Glomerular endothelial cell (primary cell): ENCODE measurements at regions not wholly inside any gene's neighbourhood (a gene's known extent, or its start where the extent isn't known, plus 50 kb on each side); places are given as distances from the start of the nearest gene placed in this dataset.
"Not testable (repeated sequence)": the region's sequence is repeated elsewhere in the genome, so short reads cannot be mapped to it uniquely, and the experiment has no call there.

ENCODE experiments used
- DNase-seq: peaks from one replicate; pipeline ENCODE4 v3.0.0-alpha.2; 2011; ENCODE audit warnings: low read depth, low spot score; ENCODE audit errors: extremely low read depth

DNA sequence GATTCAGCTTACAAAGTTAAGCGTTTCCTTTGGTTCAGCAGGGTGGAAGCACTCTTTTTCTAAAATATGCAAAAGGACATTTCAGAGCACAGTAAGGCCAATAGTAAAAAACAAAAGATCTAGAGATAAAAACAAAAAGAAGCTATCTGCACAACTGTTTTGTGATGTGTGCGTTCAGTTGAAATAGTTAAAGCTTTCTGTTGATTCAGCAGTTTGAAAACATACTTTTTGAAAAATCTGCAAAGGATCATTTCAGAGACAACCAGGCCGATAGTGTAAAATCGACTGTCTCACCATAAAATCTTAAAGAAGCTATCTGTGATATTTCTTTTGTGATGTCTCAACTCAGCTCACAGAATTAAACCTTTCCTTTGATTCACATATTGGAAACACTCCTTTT lies 300.0 kb upstream of the ALG10B start:
- no peak for DNase-seq

GRCh38 chr12:38025916-38026315 lies 290.7 kb upstream of the ALG10B start:
- DNase-seq, result no peak

DNA sequence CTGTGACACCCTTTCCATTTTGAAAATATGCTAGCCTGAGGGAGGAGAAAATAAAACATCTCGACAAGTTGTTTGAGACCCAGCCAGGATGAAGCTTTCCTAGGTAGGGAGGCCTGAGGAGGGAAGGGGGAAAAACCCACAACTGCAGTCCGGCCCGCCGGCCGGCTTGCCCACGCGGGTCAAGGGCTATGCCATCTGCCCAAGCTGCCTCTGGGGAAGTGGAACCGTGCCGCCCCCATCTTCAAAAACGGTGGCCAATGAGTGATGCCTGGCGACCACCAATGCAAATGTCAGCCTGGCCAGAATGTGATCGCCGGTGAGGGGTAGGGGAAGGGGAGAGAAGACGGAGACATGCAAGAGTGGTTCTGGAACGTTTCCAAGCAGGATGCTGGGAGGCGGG lies 263.5 kb upstream of the ALG10B start:
- no peak for DNase-seq

DNA sequence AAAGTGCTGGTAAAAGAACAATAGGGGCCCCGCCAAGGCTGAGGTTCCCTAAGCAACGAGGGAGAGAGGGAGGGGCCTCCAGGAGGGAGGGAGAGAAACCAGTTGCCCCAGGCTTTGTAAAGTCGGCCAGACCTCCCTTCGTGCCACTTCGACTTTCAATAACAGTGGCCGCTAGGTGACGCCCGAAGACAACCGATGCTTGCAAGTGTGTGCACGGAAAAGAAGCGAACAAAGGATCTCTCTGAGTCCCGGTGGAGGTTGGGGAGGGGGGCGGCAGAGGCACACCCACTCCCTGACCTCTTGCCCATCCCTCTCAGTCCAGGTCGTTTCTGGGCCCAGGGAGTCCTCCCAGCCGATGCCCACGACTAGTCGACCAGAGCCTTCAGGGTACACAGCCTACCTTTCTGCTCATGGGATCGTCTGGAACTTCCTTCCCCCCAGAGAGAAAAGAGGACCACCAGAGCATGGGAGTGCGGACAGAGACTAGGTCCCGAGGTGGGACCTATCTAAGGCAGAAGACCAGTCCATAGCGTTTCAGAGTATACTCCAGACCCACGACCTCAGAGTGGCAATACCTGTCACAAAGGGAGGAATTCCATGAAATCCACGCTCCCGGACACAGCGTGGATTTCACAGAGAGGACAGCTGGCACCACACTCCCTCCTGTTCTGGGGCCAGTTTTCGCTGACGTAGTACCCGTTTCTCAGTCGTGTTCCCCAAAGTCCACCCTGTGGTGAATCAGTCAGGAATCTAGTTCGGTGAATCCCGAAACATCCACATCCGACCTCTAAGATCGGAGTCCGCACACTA lies 262.7 kb upstream of the ALG10B start:
- DNase-seq, result no peak

GRCh38 chr12:38056701-38057689 lies 259.6 kb upstream of the ALG10B start:
- no peak for DNase-seq

- DNase-seq, result no peak
Measured at GRCh38 chr12:38099686-38100085, 216.9 kb upstream of the ALG10B start.

- no peak for DNase-seq
Measured at GRCh38 chr12:38101753-38102152, 214.8 kb upstream of the ALG10B start.

GRCh38 chr12:38102197-38102596 lies 214.4 kb upstream of the ALG10B start:
- DNase-seq, result no peak

DNA sequence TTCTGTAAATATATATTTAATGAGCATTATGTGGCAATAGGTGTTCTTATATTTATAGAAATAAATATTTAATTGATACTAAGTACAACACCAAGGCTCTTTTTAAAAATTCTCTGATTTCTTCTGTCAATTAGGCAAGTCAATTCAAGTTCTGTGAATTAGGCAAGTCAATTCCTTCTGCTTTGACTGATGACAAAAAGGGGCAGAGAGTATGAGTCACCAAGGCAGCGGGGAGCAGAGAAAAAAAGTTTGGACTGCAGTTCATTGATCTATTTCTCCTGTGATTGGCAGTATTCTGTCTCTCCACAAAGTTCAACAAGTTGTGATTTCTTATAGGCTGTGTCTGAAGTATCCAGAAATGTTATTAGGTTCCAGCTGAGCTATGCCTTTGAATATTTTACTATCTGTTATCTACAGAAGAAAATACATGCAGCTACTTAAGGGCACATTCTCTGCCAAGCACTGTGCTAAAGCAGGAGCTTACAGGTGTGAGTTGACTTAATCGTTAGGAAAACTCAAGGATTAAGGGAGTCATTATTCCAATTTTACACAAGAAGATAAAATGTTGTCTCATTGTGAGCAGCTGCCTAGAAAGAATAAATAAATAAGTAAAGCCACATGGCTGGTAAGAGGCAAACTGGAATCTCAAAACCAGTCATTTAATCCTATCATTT lies 206.4 kb upstream of the ALG10B start:
- no peak for DNase-seq

DNA sequence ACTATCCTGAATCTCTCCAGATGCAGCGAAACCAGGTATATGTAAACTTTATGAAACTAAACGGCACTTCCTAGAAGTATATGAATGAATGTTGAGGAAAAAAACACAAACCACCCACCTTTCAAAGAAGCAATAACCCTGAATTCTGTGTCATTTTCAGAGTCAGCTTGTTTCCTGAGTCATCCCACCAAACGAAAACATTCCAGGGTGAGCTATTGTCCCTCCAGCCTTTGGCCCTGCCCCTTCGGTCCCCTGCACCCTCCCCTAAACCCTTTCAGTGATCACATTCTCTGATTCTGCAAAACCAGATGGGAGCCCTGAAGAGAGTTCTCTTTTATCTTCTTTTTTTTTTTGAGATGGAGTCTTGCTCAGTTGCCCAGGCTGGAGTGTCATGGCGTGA lies 202.6 kb upstream of the ALG10B start:
- DNase-seq, result no peak

DNA sequence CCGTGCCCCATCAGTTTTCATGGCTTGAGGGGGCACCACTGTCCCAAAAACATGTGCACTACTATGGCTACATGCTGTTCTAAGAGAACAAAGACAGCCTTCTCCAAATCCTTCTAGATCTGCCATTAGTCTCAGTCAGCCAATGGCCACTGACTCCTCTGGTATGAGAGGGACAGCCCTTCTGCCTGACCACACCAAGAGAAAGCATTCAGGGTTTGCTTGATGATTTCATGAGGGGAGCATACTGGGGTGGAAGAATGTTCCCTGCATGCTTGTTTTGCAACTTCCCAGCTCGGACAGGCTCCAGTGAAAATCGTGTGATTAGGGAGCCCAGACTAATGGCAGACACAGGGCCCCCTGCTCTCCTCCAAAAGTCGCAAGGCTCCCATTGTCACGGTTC lies 199.6 kb upstream of the ALG10B start:
- no peak for DNase-seq

- DNase-seq, result no peak
Measured at GRCh38 chr12:38118632-38119031, 197.9 kb upstream of the ALG10B start.

GRCh38 chr12:38120438-38120837 lies 196.1 kb upstream of the ALG10B start:
- DNase-seq, result no peak

DNA sequence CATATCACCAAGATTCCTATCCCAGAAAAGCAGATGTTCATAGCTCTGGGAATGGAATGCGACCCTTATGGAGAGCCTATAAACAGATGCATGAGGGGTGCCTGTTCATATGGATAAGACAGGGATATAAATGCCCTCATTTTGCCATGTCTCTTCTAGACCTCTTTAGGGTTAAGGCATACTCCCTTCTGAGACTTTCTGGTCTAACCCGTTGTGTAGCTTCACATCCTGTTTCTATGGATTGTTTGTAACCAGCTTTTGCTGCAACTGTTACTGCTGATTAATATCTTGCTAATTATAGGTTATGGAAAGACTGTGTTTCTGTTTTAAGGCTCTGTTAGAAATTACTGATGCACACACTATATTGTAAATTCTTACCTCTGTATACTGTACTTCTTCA lies 193.5 kb upstream of the ALG10B start:
- DNase-seq, result not testable (repeated sequence)

- DNase-seq, result no peak
Measured at GRCh38 chr12:38123566-38124246, 192.9 kb upstream of the ALG10B start.

DNA sequence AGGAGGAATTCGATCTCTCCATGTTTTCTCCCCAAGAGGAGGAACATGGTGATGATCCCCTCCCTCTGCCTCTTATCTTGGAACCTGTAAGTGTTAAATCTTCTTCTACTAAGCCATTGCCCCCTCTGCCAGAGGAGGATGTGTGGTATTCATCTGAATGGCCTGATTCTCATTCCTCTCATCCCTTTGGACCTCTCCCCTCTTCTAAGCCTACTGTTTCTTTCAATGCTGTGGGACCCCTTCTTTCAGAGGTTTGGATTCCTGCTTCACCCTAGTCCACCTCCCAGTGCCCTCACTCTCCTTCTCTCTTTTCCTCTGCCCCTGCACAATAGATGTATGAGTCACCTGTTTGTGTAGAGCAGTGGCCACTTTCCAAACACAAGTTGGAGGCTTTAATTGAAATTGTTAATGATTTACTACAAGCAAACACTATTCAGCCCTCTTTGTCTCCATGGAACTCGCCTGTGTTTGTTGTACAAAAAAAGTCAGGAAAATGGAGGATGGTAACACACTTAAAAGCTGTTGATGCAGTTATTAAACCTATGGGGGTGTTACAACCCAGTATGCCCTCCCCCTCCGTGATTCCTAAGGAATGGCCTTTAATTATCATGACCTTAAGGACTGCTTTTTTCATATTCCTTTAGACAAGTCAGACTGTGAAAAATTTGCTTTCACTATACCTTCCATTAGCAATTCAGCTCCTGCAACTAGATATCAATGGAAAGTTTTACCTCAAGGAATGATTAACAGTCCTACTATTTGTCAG lies 192.1 kb upstream of the ALG10B start:
- no peak for DNase-seq

DNA sequence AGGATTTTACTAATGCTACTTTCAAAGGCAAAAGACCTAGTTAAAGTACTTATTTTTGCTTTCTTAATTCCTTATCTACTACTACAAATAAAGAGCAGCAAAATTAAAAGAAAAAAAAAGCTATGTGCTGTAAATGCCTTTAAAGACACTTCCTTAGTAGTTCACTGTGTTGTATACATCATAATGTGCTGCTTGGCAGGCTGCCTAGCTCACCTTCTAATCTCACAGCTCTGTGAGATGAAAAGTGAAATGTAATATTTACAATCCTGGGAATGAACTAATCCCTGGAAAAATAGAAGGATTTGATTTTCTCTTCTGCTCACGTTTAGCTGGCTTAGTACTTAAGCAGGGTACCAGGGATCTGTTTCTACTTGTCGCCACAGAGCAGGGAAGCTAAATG lies 184.4 kb upstream of the ALG10B start:
- no peak for DNase-seq

GRCh38 chr12:38137287-38137686 lies 179.3 kb upstream of the ALG10B start:
- no peak for DNase-seq

DNA sequence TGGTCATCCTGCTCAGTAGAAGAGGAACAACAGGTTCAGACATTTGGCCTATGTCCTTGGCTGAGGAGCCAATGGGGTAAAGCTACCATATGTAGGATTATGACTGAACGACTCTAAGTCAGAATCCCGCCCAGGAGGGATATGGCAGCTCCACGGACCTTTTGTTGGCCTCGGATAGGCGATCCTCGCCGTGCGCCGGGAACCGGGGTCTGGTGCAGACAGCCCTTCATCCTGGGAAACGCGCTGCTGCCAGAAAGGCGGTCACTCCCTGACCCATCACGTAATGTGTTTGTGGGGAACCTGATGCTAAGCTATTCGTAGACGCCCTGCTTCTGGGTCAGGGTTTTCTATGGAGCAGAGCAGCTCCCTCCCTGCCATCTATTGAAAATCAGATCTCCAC lies 178.9 kb upstream of the ALG10B start:
- DNase-seq, result no peak
